Superior temporal gyrus (tissue), 1 donor: ENCODE measurements at regions not wholly inside any gene's neighbourhood (a gene's known extent, or its start where the extent isn't known, plus 50 kb on each side); places are given as distances from the start of the nearest gene placed in this dataset.
"Not testable (repeated sequence)": the region's sequence is repeated elsewhere in the genome, so short reads cannot be mapped to it uniquely, and the experiment has no call there.

Experiments used
- DNase-seq: peaks from one replicate; pipeline ENCODE4 v3.0.0-alpha.2; 2016; ENCODE audit errors: extremely low spot score

- DNase-seq = no peak
Observed at GRCh38 chr1:18561967-18562366, 68.7 kb upstream of the PAX7 start.

- DNase-seq = no peak
Observed at GRCh38 chr1:18564676-18565075, 66.0 kb upstream of the PAX7 start.

GRCh38 chr1:18565321-18565720 lies 65.3 kb upstream of the PAX7 start:
- no peak for DNase-seq

GRCh38 chr1:18568489-18568888 lies 62.2 kb upstream of the PAX7 start:
- DNase-seq = no peak

- no peak for DNase-seq
Observed at GRCh38 chr1:18569251-18569650, 61.4 kb upstream of the PAX7 start.

GRCh38 chr1:18569811-18570545 lies 60.7 kb upstream of the PAX7 start:
- no peak for DNase-seq

- no peak for DNase-seq
Observed at GRCh38 chr1:18571275-18571674, 59.4 kb upstream of the PAX7 start.

GRCh38 chr1:18572022-18572880 lies 58.4 kb upstream of the PAX7 start:
- no peak for DNase-seq

- DNase-seq = no peak
Observed at GRCh38 chr1:18573170-18573569, 57.5 kb upstream of the PAX7 start.

GRCh38 chr1:18574754-18575153 lies 55.9 kb upstream of the PAX7 start:
- DNase-seq = no peak

- no peak for DNase-seq
Observed at GRCh38 chr1:18575620-18576019, 55.0 kb upstream of the PAX7 start.

- DNase-seq = no peak
Observed at GRCh38 chr1:18578271-18578670, 52.4 kb upstream of the PAX7 start.

GRCh38 chr1:18579267-18579666 lies 51.4 kb upstream of the PAX7 start:
- not testable (repeated sequence) for DNase-seq

GRCh38 chr1:18580047-18580446 lies 50.6 kb upstream of the PAX7 start:
- DNase-seq = no peak

GRCh38 chr1:18580691-18581419 lies 49.8 kb upstream of the PAX7 start:
- no peak for DNase-seq
